Neural cell (in vitro differentiated cells): ENCODE measurements at regions not wholly inside any gene's neighbourhood (a gene's known extent, or its start where the extent isn't known, plus 50 kb on each side); places are given as distances from the start of the nearest gene placed in this dataset.

ENCODE experiments used
- H2AFZ ChIP-seq: fragments of 200-600, 300-800 bp; sonication (generic), shearing (Covaris generic); 2 replicates; pipeline ENCODE4 v1.6.0; 2014; ENCODE audit warnings: low read depth, mild to moderate bottlenecking, antibody characterized with exemption, low read length, moderate library complexity
- H3F3A ChIP-seq: fragments of 200-600 bp; shearing (Covaris generic); 2 replicates; pipeline ENCODE4 v1.6.1; 2016; ENCODE audit warnings: mild to moderate bottlenecking, moderate library complexity, mixed read lengths, antibody characterized with exemption, low read length; ENCODE audit not compliant: insufficient read depth, poor library complexity, severe bottlenecking
- H3K27ac ChIP-seq: fragments of 200-600, 300-800 bp; sonication (generic), shearing (Covaris generic); 2 replicates; pipeline ENCODE4 v1.5.1; 2014; ENCODE audit warnings: mild to moderate bottlenecking, low read length, moderate library complexity
- H3K27me3 ChIP-seq: fragments of 300-800, 200-600 bp; sonication (generic), shearing (Covaris generic); 2 replicates; pipeline ENCODE4 v1.6.0; 2014; ENCODE audit warnings: mild to moderate bottlenecking, low read depth, low read length, moderate library complexity; ENCODE audit not compliant: insufficient read depth
- H3K36me3 ChIP-seq: fragments of 300-800, 200-600 bp; sonication (generic), shearing (Covaris generic); 2 replicates; pipeline ENCODE4 v1.5.1; 2014; ENCODE audit warnings: mild to moderate bottlenecking, antibody characterized with exemption, low read length, moderate library complexity; ENCODE audit not compliant: insufficient read depth
- H3K4me2 ChIP-seq: fragments of 300-800, 200-600 bp; sonication (generic), shearing (Covaris generic); 2 replicates; pipeline ENCODE4 v1.6.0; 2014; ENCODE audit warnings: mild to moderate bottlenecking, low read length
- H3K4me3 ChIP-seq: fragments of 300-800, 200-600 bp; sonication (generic), shearing (Covaris generic); 2 replicates; pipeline ENCODE4 v1.5.1; 2014; ENCODE audit warnings: mild to moderate bottlenecking, low read length, moderate library complexity
- H3K79me2 ChIP-seq: fragments of 200-600 bp; shearing (Covaris generic); replicated peaks from 2 replicates; pipeline ENCODE4 v1.6.0; 2014; ENCODE audit warnings: mild to moderate bottlenecking, low read length, moderate library complexity; ENCODE audit not compliant: insufficient read depth
- H3K9ac ChIP-seq: fragments of 300-800, 200-600 bp; sonication (generic), shearing (Covaris generic); 2 replicates; pipeline ENCODE4 v1.6.1; 2016; ENCODE audit warnings: mild to moderate bottlenecking, low read length, mixed read lengths
- H3K9me2 ChIP-seq: fragments of 200-600 bp; shearing (Covaris generic); 2 replicates; pipeline ENCODE4 v1.6.1; 2016; ENCODE audit warnings: mild to moderate bottlenecking, low read length, mixed read lengths; ENCODE audit not compliant: insufficient read depth
- H3K9me3 ChIP-seq: fragments of 200-600, 300-800 bp; sonication (generic), shearing (Covaris generic); 2 replicates; pipeline ENCODE4 v1.6.1; 2016; ENCODE audit warnings: mild to moderate bottlenecking, mixed run types, low read length, moderate library complexity, mixed read lengths
- H4K20me1 ChIP-seq: fragments of 200-600 bp; shearing (Covaris generic); 2 replicates; pipeline ENCODE4 v1.6.1; 2016; ENCODE audit warnings: mild to moderate bottlenecking, mixed run types; ENCODE audit not compliant: insufficient read depth
- EP300 ChIP-seq: fragments of 450-650 bp; conservative IDR thresholded peaks from 2 replicates; pipeline ENCODE4 v1.6.1; 2014; ENCODE audit warnings: antibody characterized with exemption, mild to moderate bottlenecking, moderate library complexity; ENCODE audit not compliant: poor library complexity, severe bottlenecking
- EZH2 ChIP-seq: fragments of 200-600, 300-800 bp; shearing (Covaris generic), sonication (generic); IDR thresholded peaks from 2 replicates; pipeline ENCODE4 v1.6.1; 2014; ENCODE audit warnings: antibody characterized with exemption, low read length, borderline replicate concordance, mild to moderate bottlenecking; ENCODE audit not compliant: insufficient read depth, poor library complexity, severe bottlenecking
- MXI1 ChIP-seq: fragments of 450-650 bp; conservative IDR thresholded peaks from 2 replicates; pipeline ENCODE4 v1.6.1; 2014; ENCODE audit warnings: antibody characterized with exemption, mild to moderate bottlenecking; ENCODE audit not compliant: poor library complexity, severe bottlenecking
- POLR2AphosphoS5 ChIP-seq: IDR thresholded peaks from 2 replicates; pipeline ENCODE4 v1.6.1; 2012
- RAD21 ChIP-seq: fragments of 450-650 bp; conservative IDR thresholded peaks from 2 replicates; pipeline ENCODE4 v1.6.1; 2014; ENCODE audit warnings: antibody characterized with exemption, mild to moderate bottlenecking, moderate library complexity
- REST ChIP-seq: IDR thresholded peaks from 2 replicates; pipeline ENCODE4 v1.6.1; 2012; ENCODE audit warnings: borderline replicate concordance
- SMC3 ChIP-seq: fragments of 450-650 bp; conservative IDR thresholded peaks from 2 replicates; pipeline ENCODE4 v1.6.1; 2014; ENCODE audit warnings: antibody characterized with exemption, mild to moderate bottlenecking, moderate library complexity; ENCODE audit not compliant: poor library complexity
- TAF1 ChIP-seq: IDR thresholded peaks from 2 replicates; pipeline ENCODE4 v1.6.1; 2012; ENCODE audit warnings: low read depth
- TF ChIP-seq, protein P1 (sequence below): fragments of 450-650 bp; IDR thresholded peaks from 2 replicates; pipeline ENCODE4 v1.5.1; 2014; ENCODE audit warnings: antibody characterized with exemption, mild to moderate bottlenecking, moderate library complexity; ENCODE audit not compliant: poor library complexity, severe bottlenecking

GRCh38 chr10:3976718-3977117 is 191.7 kb upstream of the KLF6 start (continued):
- TF ChIP-seq EZH2 = no peak

DNA sequence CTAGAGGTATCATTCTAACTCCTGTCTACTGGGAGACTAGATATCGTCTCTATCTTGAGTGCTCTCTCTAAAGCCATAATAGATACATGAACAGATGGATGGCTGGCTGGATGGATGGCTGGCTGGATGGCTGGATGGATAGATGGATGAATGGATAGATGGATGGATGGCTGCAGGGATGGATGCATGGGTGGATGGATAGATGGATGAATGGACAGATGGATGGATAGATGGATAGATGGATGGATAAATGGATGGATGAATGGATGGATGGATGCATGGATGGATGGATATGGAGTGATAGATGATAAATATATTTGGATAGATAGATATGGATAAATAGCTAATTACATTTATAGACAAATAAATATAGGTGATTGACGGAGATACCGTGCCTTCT is 191.2 kb upstream of the KLF6 start:
- no peaks in the 10 kb centered on the region for H3K9me2 ChIP-seq
- TF ChIP-seq EP300 = no peak
- TF ChIP-seq, protein P1, sequence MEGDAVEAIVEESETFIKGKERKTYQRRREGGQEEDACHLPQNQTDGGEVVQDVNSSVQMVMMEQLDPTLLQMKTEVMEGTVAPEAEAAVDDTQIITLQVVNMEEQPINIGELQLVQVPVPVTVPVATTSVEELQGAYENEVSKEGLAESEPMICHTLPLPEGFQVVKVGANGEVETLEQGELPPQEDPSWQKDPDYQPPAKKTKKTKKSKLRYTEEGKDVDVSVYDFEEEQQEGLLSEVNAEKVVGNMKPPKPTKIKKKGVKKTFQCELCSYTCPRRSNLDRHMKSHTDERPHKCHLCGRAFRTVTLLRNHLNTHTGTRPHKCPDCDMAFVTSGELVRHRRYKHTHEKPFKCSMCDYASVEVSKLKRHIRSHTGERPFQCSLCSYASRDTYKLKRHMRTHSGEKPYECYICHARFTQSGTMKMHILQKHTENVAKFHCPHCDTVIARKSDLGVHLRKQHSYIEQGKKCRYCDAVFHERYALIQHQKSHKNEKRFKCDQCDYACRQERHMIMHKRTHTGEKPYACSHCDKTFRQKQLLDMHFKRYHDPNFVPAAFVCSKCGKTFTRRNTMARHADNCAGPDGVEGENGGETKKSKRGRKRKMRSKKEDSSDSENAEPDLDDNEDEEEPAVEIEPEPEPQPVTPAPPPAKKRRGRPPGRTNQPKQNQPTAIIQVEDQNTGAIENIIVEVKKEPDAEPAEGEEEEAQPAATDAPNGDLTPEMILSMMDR = no peak
- no peak for TF ChIP-seq REST
- no peak for TF ChIP-seq EZH2
- no peak for TF ChIP-seq TAF1
- no peak for TF ChIP-seq MXI1
- TF ChIP-seq RAD21 = no peak
- no peak for TF ChIP-seq POLR2AphosphoS5
- no peak for TF ChIP-seq SMC3
- H3K9ac ChIP-seq = no peak overlapping the region
- H3K27me3 ChIP-seq = no peaks in the 10 kb centered on the region
- H3K36me3 ChIP-seq = no peaks in the 10 kb centered on the region
- no peak overlapping the region for H3K4me2 ChIP-seq
- H3K27ac ChIP-seq = no peak overlapping the region
- H2AFZ ChIP-seq = no peak overlapping the region
- H3K4me3 ChIP-seq = no peak overlapping the region
- H3F3A ChIP-seq = no peaks in the 10 kb centered on the region
- H3K79me2 ChIP-seq = no peaks in the 10 kb centered on the region
- H4K20me1 ChIP-seq = no peaks in the 10 kb centered on the region
- H3K9me3 ChIP-seq = no peaks in the 10 kb centered on the region

- H4K20me1 ChIP-seq = no peaks in the 10 kb centered on the region
- H3K27me3 ChIP-seq = no peaks in the 10 kb centered on the region
- no peak overlapping the region for H3K4me3 ChIP-seq
- no peak overlapping the region for H2AFZ ChIP-seq
- H3K36me3 ChIP-seq = no peaks in the 10 kb centered on the region
- H3K4me2 ChIP-seq = no peak overlapping the region
- no peaks in the 10 kb centered on the region for H3K79me2 ChIP-seq
- H3K27ac ChIP-seq = no peak overlapping the region
- H3F3A ChIP-seq = no peaks in the 10 kb centered on the region
- H3K9me2 ChIP-seq = no peaks in the 10 kb centered on the region
- no peak overlapping the region for H3K9ac ChIP-seq
- TF ChIP-seq SMC3 = no peak
- TF ChIP-seq EZH2 = no peak
- no peak for TF ChIP-seq MXI1
- TF ChIP-seq POLR2AphosphoS5 = no peak
- TF ChIP-seq TAF1 = no peak
- no peak for TF ChIP-seq REST
- TF ChIP-seq, protein P1 = no peak
- no peak for TF ChIP-seq RAD21
- TF ChIP-seq EP300 = no peak
- no peaks in the 10 kb centered on the region for H3K9me3 ChIP-seq
These were observed 190.0 kb upstream of the KLF6 start for GRCh38 chr10:3975016-3975415.
